ENCODE measurements at regions not wholly inside any gene's neighbourhood (a gene's known extent, or its start where the extent isn't known, plus 50 kb on each side); places are given as distances from the start of the nearest gene placed in this dataset.
A peak's percentile ranks its signal among the peaks of the same experiment; 100 is the strongest.

DNA sequence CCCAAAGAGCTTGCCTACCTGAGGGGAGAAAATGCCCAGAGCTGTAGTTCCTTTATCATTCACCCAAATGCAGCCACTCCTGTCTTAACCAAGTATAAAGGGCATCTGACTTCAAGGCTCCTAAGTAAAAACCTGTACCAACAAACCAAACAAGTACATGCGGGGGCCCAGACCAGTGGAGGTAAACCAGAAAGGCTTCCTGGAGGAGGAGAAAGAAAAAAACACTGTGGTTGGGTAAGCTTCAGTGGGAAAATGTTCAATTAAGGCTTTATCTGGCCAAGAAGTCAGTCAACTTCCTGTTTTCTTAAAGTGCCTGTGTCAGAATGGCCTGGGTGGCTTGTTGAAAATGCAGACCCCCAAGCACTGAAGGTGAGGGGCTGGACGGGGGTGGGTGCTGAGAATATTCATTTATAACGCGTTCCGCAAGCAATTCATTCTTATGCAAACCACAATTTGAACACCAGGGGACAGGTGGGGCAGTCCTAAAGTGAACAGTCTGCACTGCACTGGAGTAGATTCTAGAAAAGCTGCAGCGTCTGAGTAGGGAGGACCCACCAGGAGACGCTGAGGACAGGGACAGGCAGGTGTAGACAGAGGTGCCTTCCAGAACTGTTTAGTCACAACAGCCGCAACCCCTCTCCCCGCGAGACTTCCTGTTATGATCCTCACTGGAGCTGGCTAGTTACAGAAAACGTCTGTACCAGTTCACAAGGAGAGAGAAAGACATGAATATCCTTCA lies 467.1 kb downstream of the SOX9 start:
- DNase-seq (ENCODE audit: low read depth, low spot score), result peak; percentile 17
- H3K4me3 ChIP-seq (ENCODE audit: low read length), result no peak overlapping the region

GRCh38 chr17:72588561-72588960 lies 467.7 kb downstream of the SOX9 start:
- H3K4me3 ChIP-seq (ENCODE audit: low read length), result no peak overlapping the region
- DNase-seq (ENCODE audit: low read depth, low spot score), result no peak

- DNase-seq (ENCODE audit: low read depth, low spot score), result no peak
These were observed 468.1 kb downstream of the SOX9 start for GRCh38 chr17:72588961-72589360.

GRCh38 chr17:72590382-72590781 lies 469.6 kb downstream of the SOX9 start:
- no peak for DNase-seq (ENCODE audit: low read depth, low spot score)
- H3K4me3 ChIP-seq (ENCODE audit: low read length), result no peak overlapping the region

More at GRCh38 chr17:72588961-72589360, 468.1 kb downstream of the SOX9 start:
- H3K4me3 ChIP-seq (ENCODE audit: low read length), result no peak overlapping the region

GRCh38 chr17:72590882-72591281 lies 470.1 kb downstream of the SOX9 start:
- DNase-seq (ENCODE audit: low read depth, low spot score), result no peak
- H3K4me3 ChIP-seq (ENCODE audit: low read length), result no peak overlapping the region

DNA sequence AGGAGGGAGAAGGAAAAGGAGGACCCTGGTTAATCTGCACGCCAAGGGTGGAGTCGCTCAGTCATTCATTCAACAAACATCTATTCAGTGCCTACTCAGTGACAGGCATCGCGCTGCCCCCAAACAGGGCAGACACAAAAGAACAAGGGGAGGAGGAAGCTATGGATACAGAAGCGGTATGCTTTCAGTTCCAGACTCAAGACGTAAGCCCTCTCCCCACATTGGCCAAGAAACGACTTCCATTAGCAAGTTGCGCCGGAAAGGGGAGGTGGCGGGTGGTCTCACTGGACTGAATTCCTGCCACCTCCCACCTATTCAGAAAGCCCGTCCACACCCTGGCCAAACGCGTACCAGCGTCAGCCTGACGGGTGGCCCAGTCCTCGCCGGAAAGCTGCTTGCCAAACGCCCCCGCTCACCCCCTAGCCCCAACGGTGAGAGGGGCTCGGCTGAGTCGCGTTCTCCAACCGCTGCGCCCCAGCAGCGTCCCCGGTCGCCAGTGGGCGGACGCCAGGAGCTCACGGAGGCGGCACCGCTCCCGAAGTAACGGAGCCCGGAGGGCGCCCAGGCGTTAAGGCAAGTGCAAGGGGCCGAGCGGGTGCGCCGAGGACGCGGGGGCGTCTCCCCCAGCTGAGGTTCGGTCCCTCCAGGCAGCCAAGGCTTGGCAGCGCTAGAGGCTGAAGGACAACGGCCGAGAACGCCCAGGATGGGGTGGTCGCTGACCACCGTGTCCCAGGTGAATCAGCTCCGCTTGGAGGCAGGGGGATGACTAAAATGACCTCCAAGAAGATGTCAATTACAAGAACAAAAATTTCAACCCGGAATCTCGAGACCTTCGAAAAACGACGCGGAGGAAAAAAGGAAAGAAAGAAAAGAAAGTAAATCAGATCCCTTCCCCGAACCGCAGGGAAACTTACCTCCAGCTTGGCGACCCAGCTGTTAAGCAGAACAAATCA lies 470.7 kb downstream of the SOX9 start:
- DNase-seq (ENCODE audit: low read depth, low spot score), result no peak
- H3K4me3 ChIP-seq (ENCODE audit: low read length), result peak overlapping the region; percentile 66

DNA sequence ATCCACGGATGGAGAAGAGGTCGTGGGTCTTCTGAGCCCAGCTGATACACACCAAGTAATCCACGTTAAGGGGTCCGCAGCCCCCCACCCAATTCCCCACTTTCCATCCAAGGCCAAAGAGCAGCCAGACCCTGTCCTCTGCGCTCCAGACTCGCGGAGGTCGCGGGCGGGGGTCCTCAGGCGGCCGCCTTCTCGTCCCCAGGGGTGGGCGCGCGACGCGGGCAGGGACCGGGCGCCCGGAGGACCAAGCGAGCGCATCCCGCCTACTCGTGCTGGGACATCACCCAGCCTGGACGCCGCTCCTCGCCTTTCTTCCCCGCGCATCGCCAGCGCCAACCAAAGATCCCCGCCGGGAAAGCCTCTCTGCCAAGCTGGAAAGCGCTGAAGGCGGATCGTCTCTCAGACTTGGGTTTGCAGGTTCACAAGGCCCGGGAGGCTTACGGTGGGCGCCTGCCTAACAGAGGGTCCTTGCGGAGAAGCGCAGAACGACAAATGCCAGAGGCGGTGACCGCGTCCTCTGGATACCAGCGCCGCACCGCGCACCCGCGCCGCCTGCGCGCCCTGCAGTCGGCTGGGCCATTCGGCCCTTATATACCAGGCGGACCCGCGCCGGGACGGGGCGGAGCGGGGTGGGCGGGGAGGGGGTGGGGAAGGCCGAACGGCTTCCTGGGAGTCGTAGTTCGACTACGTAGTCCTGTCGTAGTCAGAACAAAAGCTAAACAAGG lies 471.6 kb downstream of the SOX9 start:
- H3K4me3 ChIP-seq (ENCODE audit: low read length), result peak overlapping the region; percentile 66
- peak; percentile 63 for DNase-seq (ENCODE audit: low read depth, low spot score)

DNA sequence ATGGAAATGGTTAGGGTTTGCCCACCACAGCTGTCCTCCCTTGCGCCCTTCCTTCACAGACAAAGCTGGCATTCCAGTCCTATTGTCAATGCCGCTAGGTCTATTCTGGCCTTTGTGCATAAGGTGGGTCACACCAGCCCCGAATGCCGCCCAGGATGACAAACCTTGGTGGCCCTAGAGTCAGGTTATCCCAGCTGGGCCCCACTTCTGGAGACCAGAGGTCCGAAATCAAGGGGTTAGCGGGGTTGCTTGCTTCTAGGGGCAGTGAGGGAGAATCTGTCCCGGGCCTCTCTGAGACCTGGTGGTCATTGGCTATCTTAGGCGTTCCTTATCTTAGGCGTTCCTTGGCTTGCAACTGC lies 472.1 kb downstream of the SOX9 start:
- no peak for DNase-seq (ENCODE audit: low read depth, low spot score)
- H3K4me3 ChIP-seq (ENCODE audit: low read length), result no peak overlapping the region

DNA sequence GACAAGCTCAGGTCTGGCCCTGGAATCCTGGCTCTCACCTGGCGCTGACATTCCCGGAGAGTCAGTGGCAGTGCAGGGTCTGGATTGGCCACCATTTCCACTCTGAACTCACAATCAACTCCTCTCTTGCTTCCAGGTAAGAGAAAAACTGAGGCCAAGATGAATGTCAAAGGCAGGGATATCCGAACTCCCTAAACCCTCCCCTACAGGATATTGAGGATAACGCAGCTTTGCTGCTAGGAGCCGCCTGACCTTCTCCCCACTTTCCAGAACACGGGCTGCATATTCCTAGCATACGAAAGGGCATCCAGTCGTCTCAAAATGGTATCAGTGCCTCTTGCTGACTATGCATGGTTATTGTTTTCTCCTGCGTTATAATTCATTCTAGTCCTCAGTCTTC lies 473.4 kb downstream of the SOX9 start:
- DNase-seq (ENCODE audit: low read depth, low spot score), result no peak
- H3K4me3 ChIP-seq (ENCODE audit: low read length), result no peak overlapping the region
